Mesodermal cell (in vitro differentiated cells): ENCODE measurements at regions not wholly inside any gene's neighbourhood (a gene's known extent, or its start where the extent isn't known, plus 50 kb on each side); places are given as distances from the start of the nearest gene placed in this dataset.
"Not testable (repeated sequence)": the region's sequence is repeated elsewhere in the genome, so short reads cannot be mapped to it uniquely, and the experiment has no call there.

ENCODE experiments used
- H3K27ac ChIP-seq: 2 replicates; pipeline ENCODE4 v1.7.0; 2013; ENCODE audit warnings: mild to moderate bottlenecking, low read depth, low read length, moderate library complexity; ENCODE audit not compliant: severe bottlenecking
- H3K36me3 ChIP-seq: 2 replicates; pipeline ENCODE4 v1.7.1; 2013; ENCODE audit warnings: mild to moderate bottlenecking, low read length, moderate library complexity; ENCODE audit not compliant: control insufficient read depth, insufficient read depth
- H3K4me1 ChIP-seq: one replicate; pipeline ENCODE4 v1.7.1; 2013; ENCODE audit warnings: mild to moderate bottlenecking, low read length; ENCODE audit not compliant: insufficient read depth, control insufficient read depth, poor library complexity, severe bottlenecking
- H3K4me3 ChIP-seq: 2 replicates; pipeline ENCODE4 v1.7.0; 2013; ENCODE audit warnings: low read length, control low read depth, mild to moderate bottlenecking; ENCODE audit not compliant: insufficient read depth, poor library complexity, severe bottlenecking; ENCODE audit errors: extremely low read depth
- H3K9me3 ChIP-seq: 2 replicates; pipeline ENCODE4 v1.7.1; 2013; ENCODE audit warnings: mild to moderate bottlenecking, low read length, moderate library complexity; ENCODE audit not compliant: control insufficient read depth
- WGBS, 2 experiments: methylation state at CpG; one replicate each; pipeline ENCODE4 v1.1.5; 2013; ENCODE audit warnings: missing lambda C conversion rate in 2 of 2; ENCODE audit not compliant: insufficient coverage in 2 of 2; 5-methylcytosine and 5-hydroxymethylcytosine counted together

DNA sequence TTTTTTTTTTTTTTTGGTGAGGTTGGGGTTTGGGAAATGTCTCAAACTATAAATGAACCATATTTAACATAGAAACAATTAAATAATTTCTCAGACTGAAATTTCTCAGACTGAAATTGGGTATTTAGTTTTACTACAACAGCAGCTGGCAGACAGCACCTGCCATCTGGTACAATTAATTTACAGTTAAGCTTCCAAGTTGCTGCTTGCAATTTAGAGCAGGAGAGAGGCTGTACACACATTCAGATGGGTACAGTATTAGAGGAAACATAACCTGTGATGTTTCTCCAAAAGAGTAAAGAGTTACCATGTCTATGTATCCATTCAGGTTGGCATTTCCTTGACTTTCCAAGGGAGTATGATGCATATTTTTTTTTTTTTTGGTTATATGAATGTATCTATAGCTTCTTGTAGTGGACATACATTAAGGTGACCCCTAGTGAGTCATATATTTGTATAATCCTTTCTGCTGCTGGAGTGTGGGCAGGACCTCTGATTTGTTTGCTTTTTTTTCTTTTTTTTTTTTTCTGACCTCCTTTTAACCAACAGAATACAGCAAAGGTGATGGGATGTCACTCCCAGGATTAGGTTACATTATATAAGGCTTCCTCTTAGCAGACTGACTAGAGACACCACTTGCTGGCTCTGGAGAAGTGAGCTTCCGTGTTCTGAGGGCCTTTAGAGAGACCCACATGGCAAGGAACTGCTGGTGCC is 201.7 kb downstream of the PTH2R start:
- Histone ChIP-seq H3K4me1 (no peaks in the 10 kb centered on the region), H3K4me3 (no peak overlapping the region), H3K27ac (no peak overlapping the region), H3K36me3 (no peaks in the 10 kb centered on the region), H3K9me3 (no peaks in the 10 kb centered on the region)
- WGBS, 2 experiments = 100% methylated on average over 1 of the region's 1 CpG; no CpG with 5 or more reads in 1 of the 2 experiments

DNA sequence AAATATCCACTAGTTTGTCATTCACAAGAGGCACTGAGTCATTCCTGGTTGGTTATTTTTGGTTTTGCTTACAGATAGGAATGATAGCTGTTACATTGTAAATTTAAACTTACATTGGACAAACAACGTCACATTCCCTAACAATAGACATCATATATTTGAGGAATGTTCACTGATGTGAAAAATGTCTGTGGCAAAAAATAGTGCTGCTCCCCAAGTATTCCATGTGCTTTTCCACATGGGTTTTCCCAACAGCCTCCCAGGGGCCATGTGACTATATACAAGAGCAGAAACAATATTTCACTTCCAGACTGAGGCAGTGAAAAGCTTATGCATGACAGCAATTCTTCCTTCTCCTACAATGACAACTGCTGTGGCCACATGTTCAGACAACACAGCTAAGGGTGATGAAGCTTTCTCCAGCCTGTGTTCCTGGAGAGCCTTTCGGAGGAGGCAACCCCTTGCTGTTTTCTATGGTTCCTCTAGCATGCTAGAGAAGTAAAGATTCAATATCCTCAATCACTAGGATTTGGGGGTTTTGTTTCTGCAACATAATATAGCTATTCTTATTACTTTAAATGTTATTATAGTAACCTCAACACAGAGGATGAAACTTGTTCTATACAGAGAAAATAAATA is 202.7 kb downstream of the PTH2R start:
- Histone ChIP-seq H3K36me3 (no peaks in the 10 kb centered on the region), H3K4me1 (no peaks in the 10 kb centered on the region), H3K4me3 (no peak overlapping the region), H3K27ac (no peak overlapping the region), H3K9me3 (no peaks in the 10 kb centered on the region)
- WGBS, 2 experiments = no CpG with 5 or more reads among the region's 2 CpGs

- H3K9me3 ChIP-seq, H3K4me3 ChIP-seq, H3K36me3 ChIP-seq, H3K4me1 ChIP-seq, H3K27ac ChIP-seq: not testable (repeated sequence)
- WGBS, 2 experiments = 88 to 100% methylated on average over 1 of the region's 1 CpG
These were observed 209.1 kb downstream of the PTH2R start for GRCh38 chr2:208615675-208616074.

DNA sequence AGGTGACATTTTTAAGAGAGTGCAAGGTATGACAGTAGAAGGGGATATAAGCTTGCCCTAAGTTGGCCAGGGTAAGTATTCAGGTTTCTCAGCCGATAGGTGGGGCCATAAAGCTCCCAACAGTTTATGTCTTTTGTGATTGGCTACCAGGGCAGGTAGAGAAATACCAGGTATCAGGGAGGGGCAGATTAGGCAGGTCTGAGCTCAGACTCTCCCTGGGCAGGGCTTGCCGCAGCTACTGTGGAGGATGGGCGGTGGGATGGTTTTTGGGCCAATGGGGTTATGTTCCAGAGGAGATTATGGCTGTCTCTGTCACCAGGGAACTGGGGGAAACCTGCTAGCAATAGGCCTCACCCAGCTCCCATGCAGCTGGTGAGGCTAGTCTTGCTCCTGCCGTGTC is 211.6 kb downstream of the PTH2R start:
- WGBS, 2 experiments = 88 to 93% methylated on average over 3 to 4 of the region's 4 CpGs
- Histone ChIP-seq H3K4me1 (no peaks in the 10 kb centered on the region), H3K27ac (no peak overlapping the region), H3K9me3 (no peaks in the 10 kb centered on the region), H3K4me3 (no peak overlapping the region), H3K36me3 (no peaks in the 10 kb centered on the region)

- WGBS, 2 experiments = 100% methylated on average over 1 of the region's 1 CpG; no CpG with 5 or more reads in 1 of the 2 experiments
- Histone ChIP-seq H3K4me1 (no peaks in the 10 kb centered on the region), H3K27ac (no peak overlapping the region), H3K4me3 (no peak overlapping the region), H3K9me3 (no peaks in the 10 kb centered on the region), H3K36me3 (no peaks in the 10 kb centered on the region)
These were observed 213.4 kb downstream of the PTH2R start for GRCh38 chr2:208619993-208620392.

DNA sequence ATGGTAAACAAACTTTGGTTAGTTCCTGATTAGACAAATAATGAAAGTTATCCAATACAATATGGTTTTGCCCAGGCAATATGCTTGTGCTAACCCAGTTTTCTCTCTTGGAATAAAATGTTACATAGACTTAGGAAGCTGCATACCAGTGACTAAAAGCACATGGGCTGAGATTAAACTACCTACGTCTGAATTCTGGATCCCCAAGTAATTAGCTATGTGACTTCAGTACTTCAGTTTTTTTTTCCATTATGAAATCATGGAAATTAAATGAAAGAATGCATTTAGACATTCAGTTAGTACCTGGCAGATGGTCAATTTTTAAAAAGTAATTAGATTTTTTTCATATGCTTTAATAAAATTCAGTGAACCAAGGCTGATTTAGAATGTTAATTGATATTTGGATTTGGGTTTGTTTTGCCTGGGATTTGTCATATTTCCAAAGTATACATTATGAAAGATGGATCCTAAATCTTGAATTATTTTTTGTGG is 213.9 kb downstream of the PTH2R start:
- Histone ChIP-seq H3K9me3 (no peaks in the 10 kb centered on the region), H3K4me1 (no peaks in the 10 kb centered on the region), H3K27ac (no peak overlapping the region), H3K4me3 (no peak overlapping the region), H3K36me3 (no peaks in the 10 kb centered on the region)
- no CpG with 5 or more reads among the region's 1 CpG for WGBS, 2 experiments

DNA sequence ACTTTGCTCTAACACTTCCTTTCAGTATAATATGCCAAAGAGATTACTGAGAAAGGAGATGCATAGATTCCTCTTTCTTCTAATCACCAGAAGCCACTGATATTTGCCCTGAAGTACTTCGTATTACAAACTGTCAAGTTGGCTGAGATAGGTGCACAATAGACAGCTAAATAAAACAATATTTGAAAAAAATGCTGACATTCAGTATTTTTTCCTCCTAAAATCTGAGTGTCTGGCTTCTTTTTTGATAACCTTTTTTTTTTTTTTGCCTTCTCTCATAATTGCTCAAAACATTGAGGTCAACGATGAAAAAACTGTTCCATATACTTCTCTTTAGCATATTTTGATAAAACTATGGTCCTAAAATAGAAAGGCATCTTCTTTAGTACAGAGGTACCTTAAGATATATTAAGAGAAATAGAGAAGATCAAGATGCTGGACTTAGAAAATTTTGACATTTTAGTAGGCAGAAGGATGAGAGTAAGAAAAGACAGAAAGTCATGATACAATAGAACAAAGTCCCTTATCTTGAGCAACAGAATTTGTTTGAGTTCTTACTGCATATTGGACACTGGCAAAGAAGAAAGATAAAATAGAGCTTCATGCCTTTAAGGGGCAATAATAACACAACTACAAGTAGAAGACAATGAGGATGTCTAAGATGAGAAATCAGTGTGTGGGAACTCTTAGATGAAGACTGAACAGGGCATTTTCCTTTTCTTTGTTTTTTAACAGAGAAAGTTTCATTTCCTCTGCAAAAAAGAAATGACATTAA is 220.7 kb downstream of the PTH2R start:
- H3K4me1 ChIP-seq = no peaks in the 10 kb centered on the region
- H3K36me3 ChIP-seq = no peaks in the 10 kb centered on the region
- no peak overlapping the region for H3K27ac ChIP-seq
- H3K9me3 ChIP-seq = no peaks in the 10 kb centered on the region
- WGBS, 2 experiments = no CpG with 5 or more reads among the region's 2 CpGs
- H3K4me3 ChIP-seq = no peak overlapping the region

DNA sequence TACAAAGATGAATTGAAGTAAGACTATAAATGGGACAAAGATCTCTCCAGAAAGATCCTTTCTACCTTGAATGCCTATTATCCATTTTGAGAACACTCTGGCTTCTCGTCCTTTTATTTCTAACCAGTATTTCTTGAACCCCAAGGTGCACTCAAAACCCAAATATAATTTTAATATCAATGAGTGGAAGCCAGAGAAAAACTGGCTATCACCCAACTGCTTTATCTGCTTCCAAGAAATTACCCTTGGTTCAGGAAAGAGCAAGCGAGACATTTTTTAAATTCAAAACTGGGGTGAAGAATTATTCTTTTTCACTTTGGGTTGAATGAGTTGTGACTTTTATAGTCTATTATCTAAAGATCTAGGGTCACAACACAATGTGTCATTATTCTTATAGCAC is 221.3 kb downstream of the PTH2R start:
- Histone ChIP-seq H3K4me1 (no peaks in the 10 kb centered on the region), H3K9me3 (no peaks in the 10 kb centered on the region), H3K4me3 (no peak overlapping the region), H3K27ac (no peak overlapping the region), H3K36me3 (no peaks in the 10 kb centered on the region)
- no CpG with 5 or more reads among the region's 2 CpGs for WGBS, 2 experiments

DNA sequence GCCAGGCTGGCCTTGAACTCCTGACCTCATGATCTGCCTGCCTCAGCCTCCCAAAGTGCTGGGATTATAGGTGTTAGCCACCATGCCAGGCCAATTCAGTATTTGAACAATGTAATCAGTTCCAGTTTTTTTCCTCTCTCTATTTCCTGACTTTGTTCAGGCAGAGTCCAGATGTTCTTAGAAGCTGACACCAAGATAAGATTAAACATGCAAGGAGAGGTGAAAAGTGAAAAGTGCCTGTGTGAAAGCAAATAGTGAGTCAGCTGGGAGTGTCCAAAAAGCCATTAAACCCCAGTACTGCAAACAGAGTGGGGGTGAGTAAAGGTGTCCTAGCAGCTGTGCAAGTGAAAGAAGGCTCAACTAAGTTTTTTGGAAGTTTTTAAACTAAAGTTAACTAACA is 231.5 kb downstream of the PTH2R start:
- Histone ChIP-seq H3K4me3 (no peak overlapping the region), H3K36me3 (no peaks in the 10 kb centered on the region), H3K9me3 (no peaks in the 10 kb centered on the region), H3K4me1 (no peaks in the 10 kb centered on the region), H3K27ac (no peak overlapping the region)

DNA sequence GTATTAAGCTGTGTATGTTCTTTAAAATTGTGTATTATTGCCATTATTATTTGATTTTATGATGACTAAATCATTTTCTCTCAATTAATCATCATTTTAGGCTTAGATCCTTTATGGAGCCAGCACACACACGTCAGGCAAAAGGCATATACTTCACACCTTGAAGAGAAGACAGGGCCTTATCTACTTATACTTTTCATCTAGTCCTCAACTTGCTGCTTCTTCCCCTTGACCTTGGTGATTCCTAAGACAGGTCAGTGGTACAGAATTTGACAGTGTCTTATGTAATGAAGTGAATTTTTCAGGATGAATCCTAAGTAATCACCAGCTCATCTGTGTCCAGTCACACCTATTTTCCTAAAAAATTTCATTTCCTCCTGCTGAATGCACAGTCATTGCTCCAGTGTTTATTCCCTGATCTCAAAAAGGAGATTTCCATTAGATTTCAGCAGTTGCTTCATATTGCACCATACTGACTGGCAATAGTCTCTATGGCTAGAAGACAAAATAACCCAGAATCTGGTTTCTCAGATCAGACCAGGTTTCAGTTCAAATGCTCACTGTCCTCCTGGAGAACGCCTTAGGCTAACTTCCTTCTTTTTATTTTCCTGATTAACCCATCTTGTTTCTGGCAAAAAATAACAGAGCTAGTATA is 235.7 kb downstream of the PTH2R start:
- Histone ChIP-seq H3K4me3 (no peak overlapping the region), H3K36me3 (no peaks in the 10 kb centered on the region), H3K4me1 (no peaks in the 10 kb centered on the region), H3K27ac (no peak overlapping the region), H3K9me3 (no peaks in the 10 kb centered on the region)
- WGBS, 2 experiments = 67 to 100% methylated on average over 1 of the region's 2 CpGs
